ENCODE measurements at regions not wholly inside any gene's neighbourhood (a gene's known extent, or its start where the extent isn't known, plus 50 kb on each side); places are given as distances from the start of the nearest gene placed in this dataset.

DNA sequence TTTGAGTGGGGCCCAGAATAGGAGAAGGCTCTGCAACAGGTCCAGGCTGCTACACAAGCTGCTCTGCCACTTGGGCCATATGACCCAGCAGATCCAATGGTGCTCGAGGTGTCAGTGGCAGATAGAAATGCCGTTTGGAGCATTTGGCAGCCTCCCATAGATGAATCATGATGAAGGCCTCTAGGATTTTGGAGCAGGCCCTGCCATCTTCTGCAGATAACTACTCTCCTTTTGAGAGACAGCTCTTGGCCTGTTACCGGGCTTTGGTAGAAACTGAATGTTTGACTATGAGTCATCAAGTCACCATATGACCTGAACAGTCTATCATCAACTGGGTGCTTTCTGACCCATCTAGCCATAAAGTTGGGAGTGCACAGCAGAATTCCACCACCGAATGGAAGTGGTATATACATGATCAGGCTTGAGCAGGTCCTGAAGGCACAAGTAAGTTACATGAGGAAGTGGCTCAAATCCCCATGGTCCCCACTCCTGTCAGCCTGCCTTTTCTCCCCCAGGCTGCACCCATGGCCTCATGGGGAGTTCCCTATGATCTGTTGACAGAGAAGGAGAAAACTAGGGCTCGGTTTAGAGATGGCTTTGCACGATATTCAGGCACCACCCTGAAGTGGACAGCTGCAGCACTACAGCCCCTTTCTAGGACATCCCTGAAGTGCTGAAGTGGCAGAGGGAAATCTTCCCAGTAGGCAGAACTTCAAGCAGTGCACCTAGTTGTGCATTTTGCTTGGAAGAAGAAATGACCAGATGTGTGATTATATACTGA, 971.4 kb downstream of the MCTP2 start:
- no peak for TF ChIP-seq ZFP3 (CRISPR knock-in tag; IDR thresholded peaks at IDR 0.05)
- TF ChIP-seq SNAI2 (CRISPR knock-in tag; IDR thresholded peaks at IDR 0.05): no peak
- TF ChIP-seq GLIS3 (CRISPR knock-in tag; IDR thresholded peaks at IDR 0.05): no peak
- no peak for TF ChIP-seq BACH2 (CRISPR knock-in tag; IDR thresholded peaks at IDR 0.05; ENCODE audit: borderline replicate concordance)
- no peak for TF ChIP-seq ARNTL (CRISPR knock-in tag; IDR thresholded peaks at IDR 0.05; ENCODE audit: borderline replicate concordance, low read depth)
- TF ChIP-seq ZNF565 (CRISPR knock-in tag; conservative IDR thresholded peaks at IDR 0.05; ENCODE audit: low read depth): no peak
- TF ChIP-seq ZNF8 (CRISPR knock-in tag; IDR thresholded peaks at IDR 0.05): no peak
- TF ChIP-seq ISL1 (CRISPR knock-in tag; IDR thresholded peaks at IDR 0.05): no peak
- TF ChIP-seq, protein P1, sequence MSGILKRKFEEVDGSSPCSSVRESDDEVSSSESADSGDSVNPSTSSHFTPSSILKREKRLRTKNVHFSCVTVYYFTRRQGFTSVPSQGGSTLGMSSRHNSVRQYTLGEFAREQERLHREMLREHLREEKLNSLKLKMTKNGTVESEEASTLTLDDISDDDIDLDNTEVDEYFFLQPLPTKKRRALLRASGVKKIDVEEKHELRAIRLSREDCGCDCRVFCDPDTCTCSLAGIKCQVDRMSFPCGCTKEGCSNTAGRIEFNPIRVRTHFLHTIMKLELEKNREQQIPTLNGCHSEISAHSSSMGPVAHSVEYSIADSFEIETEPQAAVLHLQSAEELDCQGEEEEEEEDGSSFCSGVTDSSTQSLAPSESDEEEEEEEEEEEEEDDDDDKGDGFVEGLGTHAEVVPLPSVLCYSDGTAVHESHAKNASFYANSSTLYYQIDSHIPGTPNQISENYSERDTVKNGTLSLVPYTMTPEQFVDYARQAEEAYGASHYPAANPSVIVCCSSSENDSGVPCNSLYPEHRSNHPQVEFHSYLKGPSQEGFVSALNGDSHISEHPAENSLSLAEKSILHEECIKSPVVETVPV (CRISPR knock-in tag; IDR thresholded peaks at IDR 0.05): no peak
- TF ChIP-seq RARB (CRISPR knock-in tag; IDR thresholded peaks at IDR 0.05): no peak
- TF ChIP-seq ESRRG (CRISPR knock-in tag; IDR thresholded peaks at IDR 0.05): no peak
- no peak for TF ChIP-seq PPARA (CRISPR knock-in tag; IDR thresholded peaks at IDR 0.05; ENCODE audit: borderline replicate concordance)
- TF ChIP-seq, protein P2, sequence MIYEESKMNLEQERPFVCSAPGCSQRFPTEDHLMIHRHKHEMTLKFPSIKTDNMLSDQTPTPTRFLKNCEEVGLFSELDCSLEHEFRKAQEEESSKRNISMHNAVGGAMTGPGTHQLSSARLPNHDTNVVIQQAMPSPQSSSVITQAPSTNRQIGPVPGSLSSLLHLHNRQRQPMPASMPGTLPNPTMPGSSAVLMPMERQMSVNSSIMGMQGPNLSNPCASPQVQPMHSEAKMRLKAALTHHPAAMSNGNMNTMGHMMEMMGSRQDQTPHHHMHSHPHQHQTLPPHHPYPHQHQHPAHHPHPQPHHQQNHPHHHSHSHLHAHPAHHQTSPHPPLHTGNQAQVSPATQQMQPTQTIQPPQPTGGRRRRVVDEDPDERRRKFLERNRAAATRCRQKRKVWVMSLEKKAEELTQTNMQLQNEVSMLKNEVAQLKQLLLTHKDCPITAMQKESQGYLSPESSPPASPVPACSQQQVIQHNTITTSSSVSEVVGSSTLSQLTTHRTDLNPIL (CRISPR knock-in tag; IDR thresholded peaks at IDR 0.05; ENCODE audit: low read depth): no peak
- no peak for TF ChIP-seq OSR1 (CRISPR knock-in tag; IDR thresholded peaks at IDR 0.05)
- TF ChIP-seq, protein P3, sequence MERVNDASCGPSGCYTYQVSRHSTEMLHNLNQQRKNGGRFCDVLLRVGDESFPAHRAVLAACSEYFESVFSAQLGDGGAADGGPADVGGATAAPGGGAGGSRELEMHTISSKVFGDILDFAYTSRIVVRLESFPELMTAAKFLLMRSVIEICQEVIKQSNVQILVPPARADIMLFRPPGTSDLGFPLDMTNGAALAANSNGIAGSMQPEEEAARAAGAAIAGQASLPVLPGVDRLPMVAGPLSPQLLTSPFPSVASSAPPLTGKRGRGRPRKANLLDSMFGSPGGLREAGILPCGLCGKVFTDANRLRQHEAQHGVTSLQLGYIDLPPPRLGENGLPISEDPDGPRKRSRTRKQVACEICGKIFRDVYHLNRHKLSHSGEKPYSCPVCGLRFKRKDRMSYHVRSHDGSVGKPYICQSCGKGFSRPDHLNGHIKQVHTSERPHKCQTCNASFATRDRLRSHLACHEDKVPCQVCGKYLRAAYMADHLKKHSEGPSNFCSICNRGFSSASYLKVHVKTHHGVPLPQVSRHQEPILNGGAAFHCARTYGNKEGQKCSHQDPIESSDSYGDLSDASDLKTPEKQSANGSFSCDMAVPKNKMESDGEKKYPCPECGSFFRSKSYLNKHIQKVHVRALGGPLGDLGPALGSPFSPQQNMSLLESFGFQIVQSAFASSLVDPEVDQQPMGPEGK (CRISPR knock-in tag; IDR thresholded peaks at IDR 0.05; ENCODE audit: borderline replicate concordance): no peak
- TF ChIP-seq, protein P4, sequence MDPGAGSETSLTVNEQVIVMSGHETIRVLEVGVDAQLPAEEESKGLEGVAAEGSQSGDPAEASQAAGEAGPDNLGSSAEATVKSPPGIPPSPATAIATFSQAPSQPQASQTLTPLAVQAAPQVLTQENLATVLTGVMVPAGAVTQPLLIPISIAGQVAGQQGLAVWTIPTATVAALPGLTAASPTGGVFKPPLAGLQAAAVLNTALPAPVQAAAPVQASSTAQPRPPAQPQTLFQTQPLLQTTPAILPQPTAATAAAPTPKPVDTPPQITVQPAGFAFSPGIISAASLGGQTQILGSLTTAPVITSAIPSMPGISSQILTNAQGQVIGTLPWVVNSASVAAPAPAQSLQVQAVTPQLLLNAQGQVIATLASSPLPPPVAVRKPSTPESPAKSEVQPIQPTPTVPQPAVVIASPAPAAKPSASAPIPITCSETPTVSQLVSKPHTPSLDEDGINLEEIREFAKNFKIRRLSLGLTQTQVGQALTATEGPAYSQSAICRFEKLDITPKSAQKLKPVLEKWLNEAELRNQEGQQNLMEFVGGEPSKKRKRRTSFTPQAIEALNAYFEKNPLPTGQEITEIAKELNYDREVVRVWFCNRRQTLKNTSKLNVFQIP (CRISPR knock-in tag; IDR thresholded peaks at IDR 0.05; ENCODE audit: borderline replicate concordance, low read depth): no peak
- no peak for TF ChIP-seq ZFP30 (CRISPR knock-in tag; IDR thresholded peaks at IDR 0.05)
- TF ChIP-seq, protein P5, sequence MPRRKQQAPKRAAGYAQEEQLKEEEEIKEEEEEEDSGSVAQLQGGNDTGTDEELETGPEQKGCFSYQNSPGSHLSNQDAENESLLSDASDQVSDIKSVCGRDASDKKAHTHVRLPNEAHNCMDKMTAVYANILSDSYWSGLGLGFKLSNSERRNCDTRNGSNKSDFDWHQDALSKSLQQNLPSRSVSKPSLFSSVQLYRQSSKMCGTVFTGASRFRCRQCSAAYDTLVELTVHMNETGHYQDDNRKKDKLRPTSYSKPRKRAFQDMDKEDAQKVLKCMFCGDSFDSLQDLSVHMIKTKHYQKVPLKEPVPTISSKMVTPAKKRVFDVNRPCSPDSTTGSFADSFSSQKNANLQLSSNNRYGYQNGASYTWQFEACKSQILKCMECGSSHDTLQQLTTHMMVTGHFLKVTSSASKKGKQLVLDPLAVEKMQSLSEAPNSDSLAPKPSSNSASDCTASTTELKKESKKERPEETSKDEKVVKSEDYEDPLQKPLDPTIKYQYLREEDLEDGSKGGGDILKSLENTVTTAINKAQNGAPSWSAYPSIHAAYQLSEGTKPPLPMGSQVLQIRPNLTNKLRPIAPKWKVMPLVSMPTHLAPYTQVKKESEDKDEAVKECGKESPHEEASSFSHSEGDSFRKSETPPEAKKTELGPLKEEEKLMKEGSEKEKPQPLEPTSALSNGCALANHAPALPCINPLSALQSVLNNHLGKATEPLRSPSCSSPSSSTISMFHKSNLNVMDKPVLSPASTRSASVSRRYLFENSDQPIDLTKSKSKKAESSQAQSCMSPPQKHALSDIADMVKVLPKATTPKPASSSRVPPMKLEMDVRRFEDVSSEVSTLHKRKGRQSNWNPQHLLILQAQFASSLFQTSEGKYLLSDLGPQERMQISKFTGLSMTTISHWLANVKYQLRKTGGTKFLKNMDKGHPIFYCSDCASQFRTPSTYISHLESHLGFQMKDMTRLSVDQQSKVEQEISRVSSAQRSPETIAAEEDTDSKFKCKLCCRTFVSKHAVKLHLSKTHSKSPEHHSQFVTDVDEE (CRISPR knock-in tag; IDR thresholded peaks at IDR 0.05): no peak
- no peak for TF ChIP-seq TCF4 (CRISPR knock-in tag; IDR thresholded peaks at IDR 0.05; ENCODE audit: borderline replicate concordance)
- no peak for TF ChIP-seq ZNF70 (CRISPR knock-in tag; IDR thresholded peaks at IDR 0.05)
- ATAC-seq: no peak

DNA sequence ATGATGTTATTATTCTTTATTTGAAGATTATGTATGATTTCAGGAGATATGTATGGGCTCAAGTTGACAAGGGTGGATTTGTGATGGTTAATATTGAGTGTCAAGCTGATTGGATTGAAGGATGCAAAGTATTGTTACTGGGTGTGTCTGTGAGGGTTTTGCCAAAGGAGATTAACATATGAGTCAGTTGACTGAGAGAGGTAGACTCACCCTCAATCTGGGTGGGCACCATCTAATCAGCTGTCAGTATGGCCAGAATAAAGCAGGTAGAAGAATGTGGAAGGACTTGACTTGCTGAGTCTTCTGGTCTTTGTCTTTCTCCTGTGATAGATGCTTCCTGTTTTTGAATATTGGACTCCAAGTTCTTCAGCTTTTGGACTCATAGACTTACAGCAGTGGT, 973.7 kb downstream of the MCTP2 start:
- no peak for ATAC-seq
- TF ChIP-seq ZFP30 (CRISPR knock-in tag; IDR thresholded peaks at IDR 0.05) (no peak), ESRRG (CRISPR knock-in tag; IDR thresholded peaks at IDR 0.05) (no peak), ZNF565 (CRISPR knock-in tag; conservative IDR thresholded peaks at IDR 0.05; ENCODE audit: low read depth) (no peak), TOX (CRISPR knock-in tag; IDR thresholded peaks at IDR 0.05; ENCODE audit: borderline replicate concordance) (no peak), BACH2 (CRISPR knock-in tag; IDR thresholded peaks at IDR 0.05; ENCODE audit: borderline replicate concordance) (no peak)
- TF ChIP-seq, protein P5 (CRISPR knock-in tag; IDR thresholded peaks at IDR 0.05): no peak
- TF ChIP-seq, protein P4 (CRISPR knock-in tag; IDR thresholded peaks at IDR 0.05; ENCODE audit: borderline replicate concordance, low read depth): no peak
- TF ChIP-seq, protein P1 (CRISPR knock-in tag; IDR thresholded peaks at IDR 0.05): no peak

Data from SK-N-SH treated with all-trans-retinoic acid at 6 μM for 48 hours (cell line).